ENCODE measurements at regions not wholly inside any gene's neighbourhood (a gene's known extent, or its start where the extent isn't known, plus 50 kb on each side); places are given as distances from the start of the nearest gene placed in this dataset.
A peak's percentile ranks its signal among the peaks of the same experiment; 100 is the strongest.

DNA sequence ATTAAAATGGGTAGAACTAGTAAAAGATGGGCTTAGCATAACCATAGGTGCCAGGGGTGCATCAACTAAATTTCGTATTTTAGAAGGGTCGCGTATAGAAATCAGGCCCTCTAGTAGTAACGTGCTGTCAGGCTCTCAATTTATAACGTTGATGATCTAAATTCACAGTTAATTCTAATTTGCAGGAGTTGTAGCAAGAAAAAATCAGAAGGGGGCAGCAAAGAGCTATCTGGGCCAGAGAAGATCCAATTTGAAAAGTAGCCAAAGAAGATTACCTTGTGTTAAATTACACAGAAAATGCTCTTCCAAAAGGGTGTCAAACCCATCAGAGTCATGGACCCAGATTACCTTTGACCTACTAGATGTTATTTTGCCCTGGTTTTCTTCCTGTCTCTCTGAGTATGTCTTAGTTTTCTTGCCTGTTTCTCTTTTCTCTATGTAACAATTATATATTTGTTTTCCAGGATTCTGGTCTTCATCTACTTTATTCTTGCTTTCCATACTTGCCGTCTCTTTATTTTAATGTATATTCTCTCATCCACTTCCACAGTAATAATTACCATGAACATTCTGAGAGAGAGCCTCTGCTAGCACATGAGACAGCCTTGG lies 1030.9 kb downstream of the AMY1C start:
- H3K4me1 ChIP-seq (ENCODE audit: insufficient read depth, low read length, poor library complexity, severe bottlenecking), result no peaks in the 10 kb centered on the region
- H3K27me3 ChIP-seq (ENCODE audit: insufficient read depth, low read length, poor library complexity, severe bottlenecking), result no peaks in the 10 kb centered on the region
- no peak for TF ChIP-seq EZH2phosphoT487 (IDR thresholded peaks at IDR 0.05; ENCODE audit: borderline replicate concordance)
- TF ChIP-seq, protein P1, sequence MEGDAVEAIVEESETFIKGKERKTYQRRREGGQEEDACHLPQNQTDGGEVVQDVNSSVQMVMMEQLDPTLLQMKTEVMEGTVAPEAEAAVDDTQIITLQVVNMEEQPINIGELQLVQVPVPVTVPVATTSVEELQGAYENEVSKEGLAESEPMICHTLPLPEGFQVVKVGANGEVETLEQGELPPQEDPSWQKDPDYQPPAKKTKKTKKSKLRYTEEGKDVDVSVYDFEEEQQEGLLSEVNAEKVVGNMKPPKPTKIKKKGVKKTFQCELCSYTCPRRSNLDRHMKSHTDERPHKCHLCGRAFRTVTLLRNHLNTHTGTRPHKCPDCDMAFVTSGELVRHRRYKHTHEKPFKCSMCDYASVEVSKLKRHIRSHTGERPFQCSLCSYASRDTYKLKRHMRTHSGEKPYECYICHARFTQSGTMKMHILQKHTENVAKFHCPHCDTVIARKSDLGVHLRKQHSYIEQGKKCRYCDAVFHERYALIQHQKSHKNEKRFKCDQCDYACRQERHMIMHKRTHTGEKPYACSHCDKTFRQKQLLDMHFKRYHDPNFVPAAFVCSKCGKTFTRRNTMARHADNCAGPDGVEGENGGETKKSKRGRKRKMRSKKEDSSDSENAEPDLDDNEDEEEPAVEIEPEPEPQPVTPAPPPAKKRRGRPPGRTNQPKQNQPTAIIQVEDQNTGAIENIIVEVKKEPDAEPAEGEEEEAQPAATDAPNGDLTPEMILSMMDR (conservative IDR thresholded peaks at IDR 0.05; ENCODE audit: low read length), result peak; percentile 82
- H3K9me3 ChIP-seq (ENCODE audit: insufficient read depth, low read depth, low read length), result no peaks in the 10 kb centered on the region
- H3K36me3 ChIP-seq (ENCODE audit: insufficient read depth, low read length), result no peaks in the 10 kb centered on the region
- no peaks in the 10 kb centered on the region for H3K79me2 ChIP-seq (ENCODE audit: insufficient read depth, low read length)
- no peak overlapping the region for H2AFZ ChIP-seq (ENCODE audit: low read length)
- no peaks in the 10 kb centered on the region for H3K9me2 ChIP-seq (replicated peaks; ENCODE audit: low read depth, low read length)
- no peak overlapping the region for H3K4me2 ChIP-seq (ENCODE audit: low read depth, low read length, poor library complexity, severe bottlenecking)
- no peak overlapping the region for H3K4me3 ChIP-seq (ENCODE audit: low read length, poor library complexity, severe bottlenecking)
- no peak overlapping the region for H3K9ac ChIP-seq (ENCODE audit: low read depth, low read length, poor library complexity, severe bottlenecking)
- no peaks in the 10 kb centered on the region for H4K20me1 ChIP-seq (ENCODE audit: insufficient read depth, low read length, poor library complexity, severe bottlenecking)
- H3F3A ChIP-seq (ENCODE audit: low read depth), result no peaks in the 10 kb centered on the region

DNA sequence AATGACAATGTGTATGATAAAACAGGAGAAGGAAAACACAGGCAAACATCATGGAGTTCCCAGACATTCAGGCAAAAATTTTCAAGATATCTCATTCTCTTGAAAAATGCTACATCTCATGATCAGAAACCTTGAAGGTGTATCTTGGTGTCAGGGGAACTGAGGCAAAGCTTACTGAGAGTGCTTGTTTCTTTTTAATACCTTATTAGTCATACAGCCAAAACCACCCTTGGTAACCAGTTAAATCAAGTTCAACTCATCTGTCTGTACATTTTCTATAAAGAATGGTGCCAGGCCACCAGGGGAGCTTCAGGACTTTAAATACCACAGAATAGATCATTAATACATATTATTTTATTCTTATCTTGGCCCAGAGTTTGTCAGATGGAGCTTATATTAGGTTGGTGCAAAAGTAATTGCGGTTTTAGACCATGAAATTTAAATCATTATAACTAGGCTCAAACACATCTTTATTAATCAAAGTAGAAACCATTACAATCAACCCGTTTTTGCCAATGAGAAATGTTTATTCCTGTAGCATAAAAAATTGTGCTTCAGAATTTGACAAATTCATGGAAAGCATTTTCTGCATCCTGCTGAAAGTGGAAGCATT lies 1036.0 kb downstream of the AMY1C start:
- no peak overlapping the region for H3K9ac ChIP-seq (ENCODE audit: low read depth, low read length, poor library complexity, severe bottlenecking)
- H4K20me1 ChIP-seq (ENCODE audit: insufficient read depth, low read length, poor library complexity, severe bottlenecking), result no peaks in the 10 kb centered on the region
- no peaks in the 10 kb centered on the region for H3K36me3 ChIP-seq (ENCODE audit: insufficient read depth, low read length)
- H3F3A ChIP-seq (ENCODE audit: low read depth), result no peaks in the 10 kb centered on the region
- H3K9me3 ChIP-seq (ENCODE audit: insufficient read depth, low read depth, low read length), result no peaks in the 10 kb centered on the region
- no peak overlapping the region for H3K4me3 ChIP-seq (ENCODE audit: low read length, poor library complexity, severe bottlenecking)
- no peaks in the 10 kb centered on the region for H3K4me1 ChIP-seq (ENCODE audit: insufficient read depth, low read length, poor library complexity, severe bottlenecking)
- H3K4me2 ChIP-seq (ENCODE audit: low read depth, low read length, poor library complexity, severe bottlenecking), result no peak overlapping the region
- H3K79me2 ChIP-seq (ENCODE audit: insufficient read depth, low read length), result no peaks in the 10 kb centered on the region
- TF ChIP-seq, protein P1 (conservative IDR thresholded peaks at IDR 0.05; ENCODE audit: low read length), result no peak
- TF ChIP-seq EZH2phosphoT487 (IDR thresholded peaks at IDR 0.05; ENCODE audit: borderline replicate concordance), result no peak
- no peaks in the 10 kb centered on the region for H3K9me2 ChIP-seq (replicated peaks; ENCODE audit: low read depth, low read length)
- no peaks in the 10 kb centered on the region for H3K27me3 ChIP-seq (ENCODE audit: insufficient read depth, low read length, poor library complexity, severe bottlenecking)
- H2AFZ ChIP-seq (ENCODE audit: low read length), result no peak overlapping the region

DNA sequence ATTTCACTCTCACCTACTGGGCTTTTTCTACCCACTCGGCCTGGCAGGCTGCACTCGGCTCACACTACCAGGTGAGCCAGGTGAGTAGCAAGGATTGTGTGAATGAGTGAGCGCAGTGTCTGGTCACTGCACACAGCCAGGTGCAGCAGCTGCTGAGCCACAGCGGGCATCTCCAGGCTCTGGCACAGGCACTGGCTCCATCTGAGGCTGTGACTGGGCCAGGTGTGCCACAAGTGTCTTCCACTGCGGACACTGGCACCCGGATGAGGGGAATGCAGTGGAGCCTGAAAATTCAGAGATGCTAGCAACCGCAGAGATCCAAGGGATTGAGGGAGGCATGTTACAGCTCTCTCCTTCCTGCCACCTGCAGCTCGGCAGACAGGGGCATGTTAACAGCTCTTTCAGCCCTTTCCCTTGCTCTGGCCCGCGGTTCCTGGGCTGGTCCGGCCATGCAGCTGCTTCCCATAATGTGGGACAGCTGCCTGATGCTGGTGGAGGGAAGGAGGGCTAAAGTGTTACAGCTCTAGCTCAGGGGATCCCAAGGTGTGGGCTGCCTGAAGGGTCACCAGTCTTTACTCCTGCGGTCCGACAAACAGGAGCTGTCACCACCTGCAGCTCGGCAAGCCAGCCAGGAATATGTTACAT lies 1038.3 kb downstream of the AMY1C start:
- no peaks in the 10 kb centered on the region for H3K79me2 ChIP-seq (ENCODE audit: insufficient read depth, low read length)
- no peak overlapping the region for H3K9ac ChIP-seq (ENCODE audit: low read depth, low read length, poor library complexity, severe bottlenecking)
- H3F3A ChIP-seq (ENCODE audit: low read depth), result no peaks in the 10 kb centered on the region
- H3K36me3 ChIP-seq (ENCODE audit: insufficient read depth, low read length), result no peaks in the 10 kb centered on the region
- H3K9me3 ChIP-seq (ENCODE audit: insufficient read depth, low read depth, low read length), result no peaks in the 10 kb centered on the region
- H2AFZ ChIP-seq (ENCODE audit: low read length), result no peak overlapping the region
- H3K4me3 ChIP-seq (ENCODE audit: low read length, poor library complexity, severe bottlenecking), result no peak overlapping the region
- H3K4me2 ChIP-seq (ENCODE audit: low read depth, low read length, poor library complexity, severe bottlenecking), result no peak overlapping the region
- no peaks in the 10 kb centered on the region for H4K20me1 ChIP-seq (ENCODE audit: insufficient read depth, low read length, poor library complexity, severe bottlenecking)
- TF ChIP-seq EZH2phosphoT487 (IDR thresholded peaks at IDR 0.05; ENCODE audit: borderline replicate concordance), result no peak
- TF ChIP-seq, protein P1 (conservative IDR thresholded peaks at IDR 0.05; ENCODE audit: low read length), result no peak
- no peaks in the 10 kb centered on the region for H3K27me3 ChIP-seq (ENCODE audit: insufficient read depth, low read length, poor library complexity, severe bottlenecking)
- no peaks in the 10 kb centered on the region for H3K9me2 ChIP-seq (replicated peaks; ENCODE audit: low read depth, low read length)
- no peaks in the 10 kb centered on the region for H3K4me1 ChIP-seq (ENCODE audit: insufficient read depth, low read length, poor library complexity, severe bottlenecking)
